ENCODE measurements at regions not wholly inside any gene's neighbourhood (a gene's known extent, or its start where the extent isn't known, plus 50 kb on each side); places are given as distances from the start of the nearest gene placed in this dataset.

GRCh38 chr1:203926025-203926540 is 64.7 kb downstream of the SNRPE start:
- no peaks in the 10 kb centered on the region for H3K36me3 Mint-ChIP-seq (ENCODE audit: low read depth)
- H3K9me3 Mint-ChIP-seq (ENCODE audit: insufficient read depth), result no peaks in the 10 kb centered on the region
- no peak overlapping the region for H3K4me3 Mint-ChIP-seq
- peaks cover 7% of the 10 kb centered on the region for H3K27me3 Mint-ChIP-seq (ENCODE audit: low read depth)
- no peak for DNase-seq
- POLR2A ChIA-PET, result no interaction called here
- no peak for ATAC-seq
- H3K27ac Mint-ChIP-seq, result no peak overlapping the region
- CTCF ChIA-PET, result no interaction called here
- H3K4me1 Mint-ChIP-seq (ENCODE audit: low read depth), result no peaks in the 10 kb centered on the region

GRCh38 chr1:203929741-203930309 is 68.4 kb downstream of the SNRPE start:
- ATAC-seq, result no peak

GRCh38 chr1:203930342-203930741 is 68.9 kb downstream of the SNRPE start:
- POLR2A ChIA-PET, result no interaction called here

More at GRCh38 chr1:203929741-203930309, 68.4 kb downstream of the SNRPE start:
- H3K4me1 Mint-ChIP-seq (ENCODE audit: low read depth), result no peaks in the 10 kb centered on the region
- CTCF ChIA-PET, result no interaction called here
- H3K4me3 Mint-ChIP-seq, result no peak overlapping the region
- no peak overlapping the region for H3K27ac Mint-ChIP-seq
- POLR2A ChIA-PET, result no interaction called here
- no peaks in the 10 kb centered on the region for H3K36me3 Mint-ChIP-seq (ENCODE audit: low read depth)
- peaks cover 9% of the 10 kb centered on the region for H3K27me3 Mint-ChIP-seq (ENCODE audit: low read depth)
- DNase-seq, result no peak
- H3K9me3 Mint-ChIP-seq (ENCODE audit: insufficient read depth), result no peaks in the 10 kb centered on the region

GRCh38 chr1:203931953-203932352 is 70.6 kb downstream of the SNRPE start:
- CTCF ChIA-PET, result no interaction called here
- no peak for DNase-seq
- Mint-ChIP-seq H3K4me3 (no peak overlapping the region), H3K9me3 (ENCODE audit: insufficient read depth) (no peaks in the 10 kb centered on the region), H3K27ac (no peak overlapping the region), H3K4me1 (ENCODE audit: low read depth) (no peaks in the 10 kb centered on the region), H3K36me3 (ENCODE audit: low read depth) (no peaks in the 10 kb centered on the region), H3K27me3 (ENCODE audit: low read depth) (peaks cover 9% of the 10 kb centered on the region)
- POLR2A ChIA-PET, result no interaction called here
- ATAC-seq, result no peak

More at GRCh38 chr1:203930342-203930741, 68.9 kb downstream of the SNRPE start:
- Mint-ChIP-seq H3K36me3 (ENCODE audit: low read depth) (no peaks in the 10 kb centered on the region), H3K4me3 (no peak overlapping the region), H3K4me1 (ENCODE audit: low read depth) (no peaks in the 10 kb centered on the region), H3K27me3 (ENCODE audit: low read depth) (peaks cover 9% of the 10 kb centered on the region), H3K9me3 (ENCODE audit: insufficient read depth) (no peaks in the 10 kb centered on the region), H3K27ac (no peak overlapping the region)
- DNase-seq, result no peak
- ATAC-seq, result no peak
- CTCF ChIA-PET, result no interaction called here

- peaks cover 9% of the 10 kb centered on the region for H3K27me3 Mint-ChIP-seq (ENCODE audit: low read depth)
- POLR2A ChIA-PET, result no interaction called here
- DNase-seq (no peak), ATAC-seq (no peak)
- no peak overlapping the region for H3K4me3 Mint-ChIP-seq
- no peaks in the 10 kb centered on the region for H3K9me3 Mint-ChIP-seq (ENCODE audit: insufficient read depth)
- H3K4me1 Mint-ChIP-seq (ENCODE audit: low read depth), result no peaks in the 10 kb centered on the region
- no peaks in the 10 kb centered on the region for H3K36me3 Mint-ChIP-seq (ENCODE audit: low read depth)
- no peak overlapping the region for H3K27ac Mint-ChIP-seq
- CTCF ChIA-PET, result no interaction called here
Measured at GRCh38 chr1:203932556-203932955, 71.2 kb downstream of the SNRPE start.

GRCh38 chr1:203934027-203934426 is 72.6 kb downstream of the SNRPE start:
- Mint-ChIP-seq H3K36me3 (ENCODE audit: low read depth) (no peaks in the 10 kb centered on the region), H3K27ac (no peak overlapping the region), H3K9me3 (ENCODE audit: insufficient read depth) (no peaks in the 10 kb centered on the region), H3K4me3 (no peak overlapping the region), H3K27me3 (ENCODE audit: low read depth) (peaks cover 7% of the 10 kb centered on the region), H3K4me1 (ENCODE audit: low read depth) (no peaks in the 10 kb centered on the region)
- ChIA-PET CTCF (no interaction called here), POLR2A (no interaction called here)
- ATAC-seq (no peak), DNase-seq (no peak)

- H3K9me3 Mint-ChIP-seq (ENCODE audit: insufficient read depth), result no peaks in the 10 kb centered on the region
- CTCF ChIA-PET, result no interaction called here
- H3K27ac Mint-ChIP-seq, result no peak overlapping the region
Measured at GRCh38 chr1:203934651-203935050, 73.3 kb downstream of the SNRPE start.

GRCh38 chr1:203935321-203935720 is 73.9 kb downstream of the SNRPE start:
- no peaks in the 10 kb centered on the region for H3K9me3 Mint-ChIP-seq (ENCODE audit: insufficient read depth)
- DNase-seq, result no peak
- no peaks in the 10 kb centered on the region for H3K36me3 Mint-ChIP-seq (ENCODE audit: low read depth)
- no peak overlapping the region for H3K4me3 Mint-ChIP-seq
- no peak overlapping the region for H3K27ac Mint-ChIP-seq
- H3K27me3 Mint-ChIP-seq (ENCODE audit: low read depth), result peaks cover 4% of the 10 kb centered on the region
- ChIA-PET CTCF (no interaction called here), POLR2A (no interaction called here)
- no peaks in the 10 kb centered on the region for H3K4me1 Mint-ChIP-seq (ENCODE audit: low read depth)
- no peak for ATAC-seq

More at GRCh38 chr1:203934651-203935050, 73.3 kb downstream of the SNRPE start:
- Mint-ChIP-seq H3K27me3 (ENCODE audit: low read depth) (peaks cover 5% of the 10 kb centered on the region), H3K36me3 (ENCODE audit: low read depth) (no peaks in the 10 kb centered on the region), H3K4me1 (ENCODE audit: low read depth) (no peaks in the 10 kb centered on the region), H3K4me3 (no peak overlapping the region)
- DNase-seq (no peak), ATAC-seq (no peak)
- POLR2A ChIA-PET, result no interaction called here

- H3K27me3 Mint-ChIP-seq (ENCODE audit: low read depth), result peaks cover 9% of the 10 kb centered on the region
- POLR2A ChIA-PET, result no interaction called here
- no peaks in the 10 kb centered on the region for H3K9me3 Mint-ChIP-seq (ENCODE audit: insufficient read depth)
- H3K4me3 Mint-ChIP-seq, result no peak overlapping the region
- CTCF ChIA-PET, result interaction anchor here (1.2 kb wide), 1 partner anchor 191 kb away, joined by 3 read pairs; no protein-coding TSS in a partner anchor
- H3K4me1 Mint-ChIP-seq (ENCODE audit: low read depth), result no peaks in the 10 kb centered on the region
- no peaks in the 10 kb centered on the region for H3K36me3 Mint-ChIP-seq (ENCODE audit: low read depth)
- no peak overlapping the region for H3K27ac Mint-ChIP-seq
- no peak for DNase-seq
- ATAC-seq, result no peak
Measured at GRCh38 chr1:203937678-203938330, 76.4 kb downstream of the SNRPE start.

- Mint-ChIP-seq H3K27ac (no peak overlapping the region), H3K4me1 (ENCODE audit: low read depth) (no peaks in the 10 kb centered on the region), H3K36me3 (ENCODE audit: low read depth) (no peaks in the 10 kb centered on the region), H3K9me3 (ENCODE audit: insufficient read depth) (no peaks in the 10 kb centered on the region), H3K27me3 (ENCODE audit: low read depth) (peaks cover 11% of the 10 kb centered on the region), H3K4me3 (no peak overlapping the region)
- ChIA-PET POLR2A (interaction anchor here (0.7 kb wide), 1 partner anchor 120 kb away, joined by 3 read pairs; no protein-coding TSS in a partner anchor), CTCF (interaction anchor here (0.6 kb wide), 1 partner anchor 1117 kb away, joined by 3 read pairs; no protein-coding TSS in a partner anchor)
- ATAC-seq (no peak), DNase-seq (no peak)
Measured at GRCh38 chr1:203944651-203945404, 83.4 kb downstream of the SNRPE start.

- Mint-ChIP-seq H3K4me3 (no peak overlapping the region), H3K4me1 (ENCODE audit: low read depth) (no peaks in the 10 kb centered on the region), H3K9me3 (ENCODE audit: insufficient read depth) (peaks cover 12% of the 10 kb centered on the region), H3K27me3 (ENCODE audit: low read depth) (peaks cover 8% of the 10 kb centered on the region), H3K27ac (no peak overlapping the region), H3K36me3 (ENCODE audit: low read depth) (no peaks in the 10 kb centered on the region)
- ATAC-seq, result no peak
- ChIA-PET CTCF (interaction anchor here (0.9 kb wide), 1 partner anchor 792 kb away, joined by 3 read pairs; no protein-coding TSS in a partner anchor), POLR2A (no interaction called here)
- no peak for DNase-seq
Measured at GRCh38 chr1:203954293-203954692, 92.9 kb downstream of the SNRPE start.

Measured in activated CD8-positive, alpha-beta T cell treated with anti-CD3 and anti-CD28 coated beads, Interleukin-2, amount 10 ng/mL, durations not matched to agents 7 days and 5 days (primary cell).